SH-SY5Y (cell line): ENCODE measurements at regions not wholly inside any gene's neighbourhood (a gene's known extent, or its start where the extent isn't known, plus 50 kb on each side); places are given as distances from the start of the nearest gene placed in this dataset.

Experiments
- GATA2 ChIP-seq: IDR thresholded peaks from 2 replicates; pipeline ENCODE4 v1.6.1; 2011; ENCODE audit warnings: mild to moderate bottlenecking, low read depth, low read length
- GATA3 ChIP-seq: IDR thresholded peaks from 2 replicates; pipeline ENCODE4 v1.6.1; 2011; ENCODE audit warnings: low read depth, mild to moderate bottlenecking, low read length, moderate library complexity

DNA sequence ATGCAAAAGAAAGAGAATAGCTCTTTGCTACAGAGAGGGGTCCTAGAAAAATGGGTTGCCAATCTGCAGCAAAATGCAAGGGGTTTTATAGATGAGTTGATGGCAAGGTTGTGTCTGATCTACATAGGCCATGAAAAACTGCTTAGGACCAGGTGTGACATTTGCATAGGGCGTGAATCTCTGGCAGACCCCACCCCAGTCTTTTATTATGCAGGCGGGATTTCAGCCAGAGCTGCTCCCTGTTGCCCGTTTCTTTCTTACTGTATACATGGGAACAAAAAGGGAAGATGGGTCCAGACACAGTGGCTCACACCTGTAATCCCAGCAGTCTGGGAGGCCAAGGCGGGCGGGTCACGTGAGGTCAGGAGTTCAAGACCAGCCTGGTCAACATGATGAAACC is 286.4 kb upstream of the LRRTM4 start:
- TF ChIP-seq GATA3: no peak
- TF ChIP-seq GATA2: no peak
